NT2/D1 (cell line): ENCODE measurements at regions not wholly inside any gene's neighbourhood (a gene's known extent, or its start where the extent isn't known, plus 50 kb on each side); places are given as distances from the start of the nearest gene placed in this dataset.

Experiments used
- DNase-seq: peaks from one replicate; pipeline ENCODE4 v3.0.0-alpha.2; 2011; ENCODE audit warnings: low read depth, low spot score
- H3K27me3 ChIP-seq: 2 replicates; pipeline ENCODE4 v1.6.0; 2011; ENCODE audit warnings: mild to moderate bottlenecking; ENCODE audit not compliant: insufficient read length, insufficient read depth
- H3K36me3 ChIP-seq: 2 replicates; pipeline ENCODE4 v1.6.1; 2011; ENCODE audit warnings: mild to moderate bottlenecking, low read length, mixed read lengths; ENCODE audit not compliant: insufficient read depth, insufficient read length
- H3K4me1 ChIP-seq: 2 replicates; pipeline ENCODE4 v1.5.1; 2011; ENCODE audit not compliant: insufficient read depth, insufficient read length
- H3K4me3 ChIP-seq: 2 replicates; pipeline ENCODE4 v1.5.1; 2011; ENCODE audit warnings: low read depth; ENCODE audit not compliant: insufficient read length
- H3K9ac ChIP-seq: 2 replicates; pipeline ENCODE4 v1.6.0; 2011; ENCODE audit warnings: low read depth; ENCODE audit not compliant: insufficient read length
- H3K9me3 ChIP-seq: 2 replicates; pipeline ENCODE4 v1.5.1; 2011; ENCODE audit warnings: mild to moderate bottlenecking, low read length; ENCODE audit not compliant: insufficient read depth
- SUZ12 ChIP-seq: IDR thresholded peaks from 2 replicates; pipeline ENCODE4 v1.6.1; 2011; ENCODE audit not compliant: insufficient read length, insufficient read depth; ENCODE audit errors: extremely low read depth
- YY1 ChIP-seq: IDR thresholded peaks from 2 replicates; pipeline ENCODE4 v1.6.1; 2011; ENCODE audit not compliant: insufficient read length, insufficient read depth
- ZNF274 ChIP-seq: IDR thresholded peaks from 2 replicates; pipeline ENCODE4 v1.6.1; 2011; ENCODE audit warnings: mild to moderate bottlenecking, low read depth, low read length

- no peak overlapping the region for H3K9ac ChIP-seq
- no peak for TF ChIP-seq YY1
- TF ChIP-seq ZNF274, result no peak
- no peak for TF ChIP-seq SUZ12
- no peak overlapping the region for H3K4me3 ChIP-seq
- DNase-seq, result no peak
- no peaks in the 10 kb centered on the region for H3K27me3 ChIP-seq
- H3K4me1 ChIP-seq, result no peaks in the 10 kb centered on the region
- H3K36me3 ChIP-seq, result no peaks in the 10 kb centered on the region
- H3K9me3 ChIP-seq, result no peaks in the 10 kb centered on the region
Observed at GRCh38 chr6:156068881-156069280, 613.2 kb upstream of the NOX3 start.

GRCh38 chr6:156065849-156066248, 610.2 kb upstream of the NOX3 start:
- H3K9me3 ChIP-seq, result no peaks in the 10 kb centered on the region
- DNase-seq, result no peak
- no peaks in the 10 kb centered on the region for H3K27me3 ChIP-seq
- H3K9ac ChIP-seq, result no peak overlapping the region
- no peaks in the 10 kb centered on the region for H3K4me1 ChIP-seq
- no peaks in the 10 kb centered on the region for H3K36me3 ChIP-seq
- no peak overlapping the region for H3K4me3 ChIP-seq
- TF ChIP-seq ZNF274 (no peak), SUZ12 (no peak), YY1 (no peak)

GRCh38 chr6:156062091-156062563, 606.5 kb upstream of the NOX3 start:
- TF ChIP-seq ZNF274, result no peak
- TF ChIP-seq YY1, result no peak
- TF ChIP-seq SUZ12, result no peak
- Histone ChIP-seq H3K4me3 (no peak overlapping the region), H3K4me1 (no peaks in the 10 kb centered on the region), H3K36me3 (no peaks in the 10 kb centered on the region), H3K9ac (no peak overlapping the region), H3K27me3 (no peaks in the 10 kb centered on the region), H3K9me3 (no peaks in the 10 kb centered on the region)
- DNase-seq, result no peak

- no peaks in the 10 kb centered on the region for H3K36me3 ChIP-seq
- DNase-seq, result no peak
- no peaks in the 10 kb centered on the region for H3K27me3 ChIP-seq
- H3K9me3 ChIP-seq, result no peaks in the 10 kb centered on the region
- H3K9ac ChIP-seq, result no peak overlapping the region
- H3K4me1 ChIP-seq, result no peaks in the 10 kb centered on the region
- TF ChIP-seq ZNF274, result no peak
- TF ChIP-seq SUZ12, result no peak
- TF ChIP-seq YY1, result no peak
- no peak overlapping the region for H3K4me3 ChIP-seq
Observed at GRCh38 chr6:156061465-156061864, 605.8 kb upstream of the NOX3 start.

GRCh38 chr6:156060013-156060412, 604.4 kb upstream of the NOX3 start:
- Histone ChIP-seq H3K36me3 (no peaks in the 10 kb centered on the region), H3K4me1 (no peaks in the 10 kb centered on the region), H3K9ac (no peak overlapping the region), H3K4me3 (no peak overlapping the region), H3K9me3 (no peaks in the 10 kb centered on the region), H3K27me3 (no peaks in the 10 kb centered on the region)
- TF ChIP-seq YY1, result no peak
- no peak for TF ChIP-seq SUZ12
- TF ChIP-seq ZNF274, result no peak
- DNase-seq, result no peak

- TF ChIP-seq YY1 (no peak), ZNF274 (no peak), SUZ12 (no peak)
- Histone ChIP-seq H3K36me3 (no peaks in the 10 kb centered on the region), H3K4me3 (no peak overlapping the region), H3K9ac (no peak overlapping the region), H3K4me1 (no peaks in the 10 kb centered on the region), H3K9me3 (no peaks in the 10 kb centered on the region), H3K27me3 (no peaks in the 10 kb centered on the region)
- no peak for DNase-seq
Observed at GRCh38 chr6:156058356-156058755, 602.7 kb upstream of the NOX3 start.

- Histone ChIP-seq H3K36me3 (no peaks in the 10 kb centered on the region), H3K27me3 (no peaks in the 10 kb centered on the region), H3K4me1 (no peaks in the 10 kb centered on the region), H3K9me3 (no peaks in the 10 kb centered on the region), H3K9ac (no peak overlapping the region), H3K4me3 (no peak overlapping the region)
- DNase-seq, result no peak
- TF ChIP-seq ZNF274, result no peak
- no peak for TF ChIP-seq YY1
- TF ChIP-seq SUZ12, result no peak
Observed at GRCh38 chr6:156057869-156058268, 602.2 kb upstream of the NOX3 start.

GRCh38 chr6:156056085-156056484, 600.4 kb upstream of the NOX3 start:
- H3K36me3 ChIP-seq, result no peaks in the 10 kb centered on the region
- H3K4me3 ChIP-seq, result no peak overlapping the region
- no peaks in the 10 kb centered on the region for H3K27me3 ChIP-seq
- TF ChIP-seq YY1, result no peak
- TF ChIP-seq SUZ12, result no peak
- no peak for TF ChIP-seq ZNF274
- no peaks in the 10 kb centered on the region for H3K9me3 ChIP-seq
- H3K9ac ChIP-seq, result no peak overlapping the region
- no peak for DNase-seq
- no peaks in the 10 kb centered on the region for H3K4me1 ChIP-seq
